HL-60 (cell line): ENCODE measurements at regions not wholly inside any gene's neighbourhood (a gene's known extent, or its start where the extent isn't known, plus 50 kb on each side); places are given as distances from the start of the nearest gene placed in this dataset.

ENCODE experiments used
- DNase-seq, 2 experiments: peaks; one replicate each; pipeline ENCODE4 v3.0.0-alpha.2; 2010 to 2020; ENCODE audit warnings: low read depth in 1 of 2, low spot score in 1 of 2
- H3K27ac ChIP-seq: fragments of 250-450 bp; sonication (Bioruptor Pico); replicated peaks from 2 replicates; pipeline ENCODE4 v1.5.1; 2020; ENCODE audit warnings: mild to moderate bottlenecking, moderate library complexity
- H3K27me3 ChIP-seq: fragments of 250-450 bp; sonication (Bioruptor Pico); 2 replicates; pipeline ENCODE4 v1.5.1; 2021; ENCODE audit warnings: mild to moderate bottlenecking, moderate library complexity; ENCODE audit not compliant: insufficient read depth, poor library complexity, severe bottlenecking
- H3K4me3 ChIP-seq: replicated peaks from 2 replicates; pipeline ENCODE4 v1.5.1; 2011; ENCODE audit warnings: mild to moderate bottlenecking, control low read depth, low read length; ENCODE audit not compliant: insufficient read depth
- CTCF ChIP-seq: IDR thresholded peaks from one replicate; pipeline ENCODE4 v1.5.1; 2011; ENCODE audit warnings: low read length, control low read depth, inconsistent platforms; ENCODE audit not compliant: insufficient read depth
- GABPA ChIP-seq: IDR thresholded peaks from 2 replicates; pipeline ENCODE4 v1.6.1; 2012; ENCODE audit warnings: low read depth
- POLR2AphosphoS5 ChIP-seq: IDR thresholded peaks from 2 replicates; pipeline ENCODE4 v1.6.1; 2012; ENCODE audit warnings: low read depth
- REST ChIP-seq: IDR thresholded peaks from 2 replicates; pipeline ENCODE4 v1.6.1; 2012; ENCODE audit warnings: low read depth; ENCODE audit not compliant: insufficient replicate concordance

- Histone ChIP-seq H3K27me3 (no peaks in the 10 kb centered on the region), H3K27ac (no peak overlapping the region), H3K4me3 (no peak overlapping the region)
- DNase-seq: no peak
- no peak for TF ChIP-seq GABPA
These were observed 399.0 kb upstream of the LRRTM1 start for GRCh38 chr2:80703532-80703931.

GRCh38 chr2:80700961-80701360 lies 396.4 kb upstream of the LRRTM1 start:
- DNase-seq: no peak
- no peaks in the 10 kb centered on the region for H3K27me3 ChIP-seq
- H3K27ac ChIP-seq: no peak overlapping the region
- H3K4me3 ChIP-seq: no peak overlapping the region
- no peak for TF ChIP-seq REST
- TF ChIP-seq POLR2AphosphoS5: no peak
- TF ChIP-seq CTCF: no peak
- TF ChIP-seq GABPA: no peak
